Panc1 (cell line): ENCODE measurements at regions not wholly inside any gene's neighbourhood (a gene's known extent, or its start where the extent isn't known, plus 50 kb on each side); places are given as distances from the start of the nearest gene placed in this dataset.

Experiments
- POLR2AphosphoS5 ChIP-seq: IDR thresholded peaks from 2 replicates; pipeline ENCODE4 v1.6.1; 2012; ENCODE audit warnings: mild to moderate bottlenecking, low read depth, low read length, moderate library complexity
- SIN3A ChIP-seq: IDR thresholded peaks from 2 replicates; pipeline ENCODE4 v1.6.1; 2012; ENCODE audit warnings: low read depth, mild to moderate bottlenecking, low read length, moderate library complexity, borderline replicate concordance; ENCODE audit not compliant: insufficient read depth
- TCF7L2 ChIP-seq: IDR thresholded peaks from 2 replicates; pipeline ENCODE4 v1.6.1; 2011; ENCODE audit warnings: mild to moderate bottlenecking, low read depth, low read length, inconsistent platforms
- TF ChIP-seq, protein P1 (sequence below): fragments of 450-650 bp; IDR thresholded peaks from 2 replicates; pipeline ENCODE4 v1.5.1; 2017; ENCODE audit warnings: mild to moderate bottlenecking
- TF ChIP-seq, protein P2 (sequence below), 2 experiments: IDR thresholded peaks; 2 replicates each; pipeline ENCODE4 v1.6.1; 2011 to 2012; ENCODE audit warnings: low read depth in 2 of 2, control low read depth in 1 of 2, low read length in 1 of 2, mild to moderate bottlenecking in 1 of 2, moderate library complexity in 1 of 2; ENCODE audit not compliant: insufficient read depth in 1 of 2

DNA sequence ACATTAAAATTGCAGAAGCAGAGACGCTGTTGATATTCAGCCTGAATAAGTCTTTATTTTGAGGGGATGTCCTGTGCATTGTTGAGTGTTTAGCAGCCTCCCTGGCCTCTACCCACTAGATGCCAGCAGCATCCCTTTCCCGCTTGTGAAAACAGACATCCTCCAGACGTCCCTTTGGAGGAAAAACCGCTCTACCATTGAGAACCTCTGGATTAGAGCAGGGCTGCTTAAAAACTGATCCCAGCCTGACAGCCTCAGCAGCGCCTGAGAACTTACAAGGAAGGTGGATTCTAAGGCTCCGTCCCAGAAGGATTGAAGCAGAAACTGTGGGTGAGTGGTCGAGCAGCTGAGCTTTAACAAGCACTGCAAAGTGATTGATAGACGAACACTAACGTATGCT is 349.7 kb downstream of the CYRIA start:
- TF ChIP-seq POLR2AphosphoS5 (no peak), SIN3A (no peak), TCF7L2 (no peak)
- TF ChIP-seq, protein P1, sequence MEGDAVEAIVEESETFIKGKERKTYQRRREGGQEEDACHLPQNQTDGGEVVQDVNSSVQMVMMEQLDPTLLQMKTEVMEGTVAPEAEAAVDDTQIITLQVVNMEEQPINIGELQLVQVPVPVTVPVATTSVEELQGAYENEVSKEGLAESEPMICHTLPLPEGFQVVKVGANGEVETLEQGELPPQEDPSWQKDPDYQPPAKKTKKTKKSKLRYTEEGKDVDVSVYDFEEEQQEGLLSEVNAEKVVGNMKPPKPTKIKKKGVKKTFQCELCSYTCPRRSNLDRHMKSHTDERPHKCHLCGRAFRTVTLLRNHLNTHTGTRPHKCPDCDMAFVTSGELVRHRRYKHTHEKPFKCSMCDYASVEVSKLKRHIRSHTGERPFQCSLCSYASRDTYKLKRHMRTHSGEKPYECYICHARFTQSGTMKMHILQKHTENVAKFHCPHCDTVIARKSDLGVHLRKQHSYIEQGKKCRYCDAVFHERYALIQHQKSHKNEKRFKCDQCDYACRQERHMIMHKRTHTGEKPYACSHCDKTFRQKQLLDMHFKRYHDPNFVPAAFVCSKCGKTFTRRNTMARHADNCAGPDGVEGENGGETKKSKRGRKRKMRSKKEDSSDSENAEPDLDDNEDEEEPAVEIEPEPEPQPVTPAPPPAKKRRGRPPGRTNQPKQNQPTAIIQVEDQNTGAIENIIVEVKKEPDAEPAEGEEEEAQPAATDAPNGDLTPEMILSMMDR, result no peak
- TF ChIP-seq, protein P2, sequence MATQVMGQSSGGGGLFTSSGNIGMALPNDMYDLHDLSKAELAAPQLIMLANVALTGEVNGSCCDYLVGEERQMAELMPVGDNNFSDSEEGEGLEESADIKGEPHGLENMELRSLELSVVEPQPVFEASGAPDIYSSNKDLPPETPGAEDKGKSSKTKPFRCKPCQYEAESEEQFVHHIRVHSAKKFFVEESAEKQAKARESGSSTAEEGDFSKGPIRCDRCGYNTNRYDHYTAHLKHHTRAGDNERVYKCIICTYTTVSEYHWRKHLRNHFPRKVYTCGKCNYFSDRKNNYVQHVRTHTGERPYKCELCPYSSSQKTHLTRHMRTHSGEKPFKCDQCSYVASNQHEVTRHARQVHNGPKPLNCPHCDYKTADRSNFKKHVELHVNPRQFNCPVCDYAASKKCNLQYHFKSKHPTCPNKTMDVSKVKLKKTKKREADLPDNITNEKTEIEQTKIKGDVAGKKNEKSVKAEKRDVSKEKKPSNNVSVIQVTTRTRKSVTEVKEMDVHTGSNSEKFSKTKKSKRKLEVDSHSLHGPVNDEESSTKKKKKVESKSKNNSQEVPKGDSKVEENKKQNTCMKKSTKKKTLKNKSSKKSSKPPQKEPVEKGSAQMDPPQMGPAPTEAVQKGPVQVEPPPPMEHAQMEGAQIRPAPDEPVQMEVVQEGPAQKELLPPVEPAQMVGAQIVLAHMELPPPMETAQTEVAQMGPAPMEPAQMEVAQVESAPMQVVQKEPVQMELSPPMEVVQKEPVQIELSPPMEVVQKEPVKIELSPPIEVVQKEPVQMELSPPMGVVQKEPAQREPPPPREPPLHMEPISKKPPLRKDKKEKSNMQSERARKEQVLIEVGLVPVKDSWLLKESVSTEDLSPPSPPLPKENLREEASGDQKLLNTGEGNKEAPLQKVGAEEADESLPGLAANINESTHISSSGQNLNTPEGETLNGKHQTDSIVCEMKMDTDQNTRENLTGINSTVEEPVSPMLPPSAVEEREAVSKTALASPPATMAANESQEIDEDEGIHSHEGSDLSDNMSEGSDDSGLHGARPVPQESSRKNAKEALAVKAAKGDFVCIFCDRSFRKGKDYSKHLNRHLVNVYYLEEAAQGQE (IDR thresholded peaks at IDR 0.05; ENCODE audit: insufficient read depth in 1 of 2, low read depth in 2 of 2, low read length in 1 of 2), result no peak
